Adrenal gland (tissue), 5 donors: ENCODE measurements at regions not wholly inside any gene's neighbourhood (a gene's known extent, or its start where the extent isn't known, plus 50 kb on each side); places are given as distances from the start of the nearest gene placed in this dataset.

Experiments used
- CTCF ChIP-seq, 6 experiments: fragments of 450-650 bp in 4 of 6; fragments of 200-600 bp in 2 of 6; sonication (generic) in 1 of 6; IDR thresholded peaks; 1 replicate in 5 of 6; 2 replicates in 1 of 6; pipeline versions ENCODE4 v1.5.1 to v1.8.0; 2016 to 2021; ENCODE audit warnings: antibody characterized with exemption in 6 of 6, mild to moderate bottlenecking in 2 of 6, moderate library complexity in 1 of 6
- POLR2A ChIP-seq, 2 donors: fragments of 450-650 bp; IDR thresholded peaks; one replicate each; pipeline ENCODE4 v1.6.1; 2017; ENCODE audit warnings: antibody characterized with exemption in 2 of 2, mild to moderate bottlenecking in 2 of 2, moderate library complexity in 1 of 2
- donor health status: DM: no; HTN: no; CAD: no.

- TF ChIP-seq CTCF (IDR thresholded peaks at IDR 0.05) (no peak), POLR2A (IDR thresholded peaks at IDR 0.05) (no peak)
Observed at GRCh38 chr6:105985816-105986632, 100.1 kb upstream of the PRDM1 start.
